ENCODE measurements at regions not wholly inside any gene's neighbourhood (a gene's known extent, or its start where the extent isn't known, plus 50 kb on each side); places are given as distances from the start of the nearest gene placed in this dataset.

DNA sequence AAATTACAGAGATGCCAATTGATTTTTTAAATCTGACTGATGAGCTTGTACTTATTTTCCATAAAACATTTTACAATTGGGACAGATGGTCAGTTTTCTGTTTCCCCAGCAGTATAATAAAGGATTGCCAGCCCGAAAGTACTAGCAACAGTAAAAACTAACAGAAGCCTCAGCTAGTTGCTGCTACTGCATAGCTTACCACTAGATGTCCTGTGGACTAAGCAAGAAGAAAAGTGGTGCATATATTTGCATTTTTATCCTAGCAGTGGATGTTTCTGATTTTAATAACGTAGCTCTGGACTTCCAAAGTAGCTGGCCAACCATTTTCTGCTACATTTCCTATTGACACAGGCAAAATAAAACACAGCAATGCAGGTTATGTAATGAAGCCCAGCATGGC, 241.5 kb downstream of the BARHL2 start:
- WGBS (ENCODE audit: insufficient coverage): 53% methylated on average over 2 of the region's 2 CpGs
- no peak for DNase-seq
- Histone ChIP-seq H3K27ac (ENCODE audit: low read length) (no peak overlapping the region), H3K4me3 (ENCODE audit: low read length) (no peak overlapping the region), H3K27me3 (ENCODE audit: control insufficient read depth, insufficient read depth, low read length) (no peaks in the 10 kb centered on the region), H3K4me1 (ENCODE audit: control insufficient read depth, insufficient read depth, low read length) (no peaks in the 10 kb centered on the region), H3K9me3 (ENCODE audit: control insufficient read depth, insufficient read depth, low read length) (no peaks in the 10 kb centered on the region), H3K36me3 (ENCODE audit: control insufficient read depth, insufficient read depth, low read length) (no peaks in the 10 kb centered on the region)
- no peak for ATAC-seq
- no peaks in the 10 kb centered on the region for H3K36me3 Mint-ChIP-seq
- H3K27me3 Mint-ChIP-seq (ENCODE audit: low read depth in 2 of 2): no peaks in the 10 kb centered on the region
- H3K4me1 Mint-ChIP-seq: no peaks in the 10 kb centered on the region
- H3K9me3 Mint-ChIP-seq: no peaks in the 10 kb centered on the region
- intact Hi-C loops (cut with micrococcal nuclease): no loop called here
- TF ChIP-seq, protein P1, sequence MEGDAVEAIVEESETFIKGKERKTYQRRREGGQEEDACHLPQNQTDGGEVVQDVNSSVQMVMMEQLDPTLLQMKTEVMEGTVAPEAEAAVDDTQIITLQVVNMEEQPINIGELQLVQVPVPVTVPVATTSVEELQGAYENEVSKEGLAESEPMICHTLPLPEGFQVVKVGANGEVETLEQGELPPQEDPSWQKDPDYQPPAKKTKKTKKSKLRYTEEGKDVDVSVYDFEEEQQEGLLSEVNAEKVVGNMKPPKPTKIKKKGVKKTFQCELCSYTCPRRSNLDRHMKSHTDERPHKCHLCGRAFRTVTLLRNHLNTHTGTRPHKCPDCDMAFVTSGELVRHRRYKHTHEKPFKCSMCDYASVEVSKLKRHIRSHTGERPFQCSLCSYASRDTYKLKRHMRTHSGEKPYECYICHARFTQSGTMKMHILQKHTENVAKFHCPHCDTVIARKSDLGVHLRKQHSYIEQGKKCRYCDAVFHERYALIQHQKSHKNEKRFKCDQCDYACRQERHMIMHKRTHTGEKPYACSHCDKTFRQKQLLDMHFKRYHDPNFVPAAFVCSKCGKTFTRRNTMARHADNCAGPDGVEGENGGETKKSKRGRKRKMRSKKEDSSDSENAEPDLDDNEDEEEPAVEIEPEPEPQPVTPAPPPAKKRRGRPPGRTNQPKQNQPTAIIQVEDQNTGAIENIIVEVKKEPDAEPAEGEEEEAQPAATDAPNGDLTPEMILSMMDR (IDR thresholded peaks at IDR 0.05): no peak
- H3K4me3 Mint-ChIP-seq: no peak overlapping the region
- no peak overlapping the region for H3K27ac Mint-ChIP-seq

DNA sequence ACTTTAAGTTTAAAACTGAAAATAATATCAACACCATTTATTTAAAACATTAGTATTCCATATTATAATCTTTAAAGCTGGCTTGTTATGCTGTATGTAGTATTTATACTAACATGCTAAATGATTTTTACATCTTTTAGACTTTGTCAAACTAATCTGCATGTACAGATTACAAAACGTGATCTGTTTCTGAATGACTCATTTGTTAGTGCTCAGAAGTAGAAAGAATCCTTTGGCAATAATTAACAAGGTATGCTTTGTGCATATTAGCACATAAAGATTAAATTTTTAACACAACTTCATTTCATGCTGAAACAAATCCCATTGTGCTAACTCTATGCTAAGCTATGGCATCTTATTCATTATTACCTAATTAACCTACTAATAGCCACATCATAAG, 242.4 kb downstream of the BARHL2 start:
- DNase-seq: no peak
- Histone ChIP-seq H3K36me3 (ENCODE audit: control insufficient read depth, insufficient read depth, low read length) (no peaks in the 10 kb centered on the region), H3K4me3 (ENCODE audit: low read length) (no peak overlapping the region), H3K4me1 (ENCODE audit: control insufficient read depth, insufficient read depth, low read length) (no peaks in the 10 kb centered on the region), H3K27ac (ENCODE audit: low read length) (no peak overlapping the region), H3K27me3 (ENCODE audit: control insufficient read depth, insufficient read depth, low read length) (no peaks in the 10 kb centered on the region), H3K9me3 (ENCODE audit: control insufficient read depth, insufficient read depth, low read length) (no peaks in the 10 kb centered on the region)
- H3K4me1 Mint-ChIP-seq: no peaks in the 10 kb centered on the region
- H3K27ac Mint-ChIP-seq: no peak overlapping the region
- intact Hi-C loops (cut with micrococcal nuclease): no loop called here
- H3K27me3 Mint-ChIP-seq (ENCODE audit: low read depth in 2 of 2): no peaks in the 10 kb centered on the region
- no peak for ATAC-seq
- H3K36me3 Mint-ChIP-seq: no peaks in the 10 kb centered on the region
- no peak overlapping the region for H3K4me3 Mint-ChIP-seq
- H3K9me3 Mint-ChIP-seq: no peaks in the 10 kb centered on the region
- 80% methylated on average over 1 of the region's 1 CpG for WGBS (ENCODE audit: insufficient coverage)
- TF ChIP-seq, protein P1 (IDR thresholded peaks at IDR 0.05): no peak

DNA sequence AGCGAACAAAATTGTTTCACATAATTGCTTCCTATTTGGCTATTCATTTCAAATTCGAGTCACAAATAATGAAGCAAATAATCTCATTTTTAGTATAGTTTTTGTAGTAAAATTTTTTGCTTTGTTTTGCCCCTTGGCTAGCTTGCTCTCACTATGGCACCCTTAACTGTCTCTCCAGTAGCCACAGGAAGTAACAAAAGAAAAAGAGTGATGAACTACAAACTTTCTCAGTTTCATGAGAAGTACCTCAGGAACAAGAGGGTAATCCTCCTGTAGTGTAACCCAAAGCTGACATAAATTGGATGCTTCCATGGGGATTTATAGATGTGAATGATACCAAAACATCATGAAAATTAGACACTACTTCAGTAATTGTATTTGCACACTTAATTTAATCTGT, 242.9 kb downstream of the BARHL2 start:
- H3K36me3 ChIP-seq (ENCODE audit: control insufficient read depth, insufficient read depth, low read length): no peaks in the 10 kb centered on the region
- TF ChIP-seq, protein P1 (IDR thresholded peaks at IDR 0.05): no peak
- no peak overlapping the region for H3K27ac ChIP-seq (ENCODE audit: low read length)
- Mint-ChIP-seq H3K27ac (no peak overlapping the region), H3K27me3 (ENCODE audit: low read depth in 2 of 2) (no peaks in the 10 kb centered on the region), H3K4me1 (no peaks in the 10 kb centered on the region), H3K9me3 (no peaks in the 10 kb centered on the region), H3K36me3 (no peaks in the 10 kb centered on the region), H3K4me3 (no peak overlapping the region)
- H3K4me1 ChIP-seq (ENCODE audit: control insufficient read depth, insufficient read depth, low read length): no peaks in the 10 kb centered on the region
- no peak for DNase-seq
- WGBS (ENCODE audit: insufficient coverage): no CpG with 5 or more reads among the region's 2 CpGs
- no peaks in the 10 kb centered on the region for H3K9me3 ChIP-seq (ENCODE audit: control insufficient read depth, insufficient read depth, low read length)
- intact Hi-C loops (cut with micrococcal nuclease): no loop called here
- H3K4me3 ChIP-seq (ENCODE audit: low read length): no peak overlapping the region
- no peaks in the 10 kb centered on the region for H3K27me3 ChIP-seq (ENCODE audit: control insufficient read depth, insufficient read depth, low read length)
- no peak for ATAC-seq

DNA sequence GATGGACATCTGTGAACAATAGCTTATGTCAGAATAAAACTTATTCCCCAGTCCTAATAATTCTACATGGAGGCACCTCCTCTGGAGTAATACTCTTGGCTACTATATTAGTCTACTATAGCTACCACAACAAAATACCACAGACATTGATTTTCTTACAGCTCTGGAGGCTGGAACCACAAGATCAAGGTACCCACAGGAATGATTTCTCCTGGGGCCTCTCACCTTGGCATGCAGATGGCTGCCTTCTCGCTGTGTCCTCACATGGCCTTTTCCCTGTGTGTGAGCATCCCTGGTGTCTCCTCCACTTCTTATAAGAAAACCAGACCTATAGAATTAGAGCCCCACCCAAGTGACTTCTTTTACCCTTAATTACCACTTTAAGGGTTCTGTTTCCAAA, 244.3 kb downstream of the BARHL2 start:
- Mint-ChIP-seq H3K4me3 (no peak overlapping the region), H3K36me3 (no peaks in the 10 kb centered on the region), H3K4me1 (no peaks in the 10 kb centered on the region), H3K9me3 (no peaks in the 10 kb centered on the region), H3K27ac (no peak overlapping the region), H3K27me3 (ENCODE audit: low read depth in 2 of 2) (no peaks in the 10 kb centered on the region)
- H3K4me1 ChIP-seq (ENCODE audit: control insufficient read depth, insufficient read depth, low read length): no peaks in the 10 kb centered on the region
- WGBS (ENCODE audit: insufficient coverage): 96% methylated on average over 1 of the region's 1 CpG
- H3K9me3 ChIP-seq (ENCODE audit: control insufficient read depth, insufficient read depth, low read length): no peaks in the 10 kb centered on the region
- no peaks in the 10 kb centered on the region for H3K27me3 ChIP-seq (ENCODE audit: control insufficient read depth, insufficient read depth, low read length)
- no peak overlapping the region for H3K4me3 ChIP-seq (ENCODE audit: low read length)
- intact Hi-C loops (cut with micrococcal nuclease): no loop called here
- ATAC-seq (no peak), DNase-seq (no peak)
- H3K27ac ChIP-seq (ENCODE audit: low read length): no peak overlapping the region
- H3K36me3 ChIP-seq (ENCODE audit: control insufficient read depth, insufficient read depth, low read length): no peaks in the 10 kb centered on the region
- TF ChIP-seq, protein P1 (IDR thresholded peaks at IDR 0.05): no peak

Data from natural killer cell (primary cell).